DMS53 (cell line): ENCODE measurements at regions not wholly inside any gene's neighbourhood (a gene's known extent, or its start where the extent isn't known, plus 50 kb on each side); places are given as distances from the start of the nearest gene placed in this dataset.

Source experiments
- DNase-seq: peaks from one replicate; lab custom pipeline; 2025; lab: John Stamatoyannopoulos, UW

- DNase-seq: no peak
These were observed 499.1 kb upstream of the HS6ST1 start for GRCh38 chr2:128817813-128818212.

- DNase-seq: no peak
These were observed 499.6 kb upstream of the HS6ST1 start for GRCh38 chr2:128818248-128818647.

- DNase-seq: no peak
These were observed 500.2 kb upstream of the HS6ST1 start for GRCh38 chr2:128818704-128819491.

- no peak for DNase-seq
These were observed 501.8 kb upstream of the HS6ST1 start for GRCh38 chr2:128820452-128820851.

GRCh38 chr2:128821010-128821409 is 502.3 kb upstream of the HS6ST1 start:
- DNase-seq: no peak

GRCh38 chr2:128832946-128833663 is 514.4 kb upstream of the HS6ST1 start:
- DNase-seq: no peak

- DNase-seq: no peak
These were observed 515.0 kb upstream of the HS6ST1 start for GRCh38 chr2:128833664-128834027.

GRCh38 chr2:128834207-128834879 is 515.7 kb upstream of the HS6ST1 start:
- no peak for DNase-seq

- DNase-seq: no peak
These were observed 516.2 kb upstream of the HS6ST1 start for GRCh38 chr2:128834880-128835252.

GRCh38 chr2:128835342-128835855 is 516.7 kb upstream of the HS6ST1 start:
- DNase-seq: no peak

- no peak for DNase-seq
These were observed 517.3 kb upstream of the HS6ST1 start for GRCh38 chr2:128835974-128836373.

- no peak for DNase-seq
These were observed 518.0 kb upstream of the HS6ST1 start for GRCh38 chr2:128836559-128837100.

GRCh38 chr2:128838244-128838643 is 519.6 kb upstream of the HS6ST1 start:
- no peak for DNase-seq

- no peak for DNase-seq
These were observed 523.1 kb upstream of the HS6ST1 start for GRCh38 chr2:128841803-128842202.

GRCh38 chr2:128867311-128867710 is 548.6 kb upstream of the HS6ST1 start:
- DNase-seq: no peak

- DNase-seq: no peak
These were observed 549.4 kb upstream of the HS6ST1 start for GRCh38 chr2:128867936-128868636.

GRCh38 chr2:128868686-128869551 is 550.3 kb upstream of the HS6ST1 start:
- no peak for DNase-seq

- DNase-seq: no peak
These were observed 555.9 kb upstream of the HS6ST1 start for GRCh38 chr2:128874608-128875007.

GRCh38 chr2:128876986-128877983 is 558.6 kb upstream of the HS6ST1 start:
- DNase-seq: no peak

GRCh38 chr2:128879161-128879560 is 560.5 kb upstream of the HS6ST1 start:
- DNase-seq: no peak
